ENCODE measurements at regions not wholly inside any gene's neighbourhood (a gene's known extent, or its start where the extent isn't known, plus 50 kb on each side); places are given as distances from the start of the nearest gene placed in this dataset.

- TF ChIP-seq CTCF (IDR thresholded peaks at IDR 0.05) (no peak), POLR2A (IDR thresholded peaks at IDR 0.05) (no peak)
These were observed 203.3 kb downstream of the SEC23IP start for GRCh38 chr10:120095875-120096274.

Data from thyroid gland (tissue), 4 donors.